ENCODE measurements at regions not wholly inside any gene's neighbourhood (a gene's known extent, or its start where the extent isn't known, plus 50 kb on each side); places are given as distances from the start of the nearest gene placed in this dataset.

- TF ChIP-seq, protein P1, sequence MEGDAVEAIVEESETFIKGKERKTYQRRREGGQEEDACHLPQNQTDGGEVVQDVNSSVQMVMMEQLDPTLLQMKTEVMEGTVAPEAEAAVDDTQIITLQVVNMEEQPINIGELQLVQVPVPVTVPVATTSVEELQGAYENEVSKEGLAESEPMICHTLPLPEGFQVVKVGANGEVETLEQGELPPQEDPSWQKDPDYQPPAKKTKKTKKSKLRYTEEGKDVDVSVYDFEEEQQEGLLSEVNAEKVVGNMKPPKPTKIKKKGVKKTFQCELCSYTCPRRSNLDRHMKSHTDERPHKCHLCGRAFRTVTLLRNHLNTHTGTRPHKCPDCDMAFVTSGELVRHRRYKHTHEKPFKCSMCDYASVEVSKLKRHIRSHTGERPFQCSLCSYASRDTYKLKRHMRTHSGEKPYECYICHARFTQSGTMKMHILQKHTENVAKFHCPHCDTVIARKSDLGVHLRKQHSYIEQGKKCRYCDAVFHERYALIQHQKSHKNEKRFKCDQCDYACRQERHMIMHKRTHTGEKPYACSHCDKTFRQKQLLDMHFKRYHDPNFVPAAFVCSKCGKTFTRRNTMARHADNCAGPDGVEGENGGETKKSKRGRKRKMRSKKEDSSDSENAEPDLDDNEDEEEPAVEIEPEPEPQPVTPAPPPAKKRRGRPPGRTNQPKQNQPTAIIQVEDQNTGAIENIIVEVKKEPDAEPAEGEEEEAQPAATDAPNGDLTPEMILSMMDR (conservative IDR thresholded peaks at IDR 0.05; ENCODE audit: low read length), result no peak
- no peak overlapping the region for H3K4me3 ChIP-seq (ENCODE audit: low read length)
These were observed 713.4 kb upstream of the PTPRD start for GRCh38 chr9:11326231-11326630.

DNA sequence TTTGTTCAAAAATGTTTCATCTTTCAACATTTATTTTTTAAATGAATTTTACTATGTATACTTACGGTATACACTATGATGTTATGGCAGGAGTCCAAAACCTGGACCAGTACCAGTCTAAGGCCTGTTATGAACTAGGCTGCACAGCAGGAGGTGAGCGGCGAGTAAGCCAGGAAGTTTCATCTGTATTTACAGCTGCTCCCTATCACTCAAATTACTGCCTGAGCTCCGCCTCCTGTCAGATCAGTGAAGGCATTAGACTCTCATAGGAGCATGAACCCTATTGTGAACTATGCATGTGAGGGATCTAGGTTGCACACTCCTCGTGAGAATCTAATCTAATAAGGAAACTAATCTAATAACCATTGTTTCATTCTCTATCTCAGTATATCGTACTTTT is 715.5 kb upstream of the PTPRD start:
- no peak for DNase-seq (ENCODE audit: low read depth)
- no peak overlapping the region for H3K4me3 ChIP-seq (ENCODE audit: low read length)
- TF ChIP-seq, protein P1 (conservative IDR thresholded peaks at IDR 0.05; ENCODE audit: low read length), result no peak

More at GRCh38 chr9:11326231-11326630, 713.4 kb upstream of the PTPRD start:
- no peak for DNase-seq (ENCODE audit: low read depth)

DNA sequence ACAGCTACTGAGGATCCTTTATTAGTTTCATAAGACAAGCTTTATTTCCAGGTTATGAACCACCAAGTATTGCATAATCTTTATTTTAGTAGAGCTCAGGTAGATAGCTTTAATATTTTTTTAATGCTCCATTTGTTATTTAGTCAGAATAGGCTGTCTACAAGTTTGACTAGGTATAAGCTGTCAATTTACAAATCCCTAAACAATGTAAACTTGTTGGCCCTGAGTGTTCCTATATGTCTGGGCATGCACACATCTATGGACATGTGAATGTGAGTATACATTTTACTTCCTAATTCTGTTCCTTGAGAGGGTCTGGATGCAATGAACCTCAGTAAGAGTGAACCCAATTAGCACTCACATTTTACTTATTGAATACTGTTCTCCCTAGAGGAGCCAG is 722.2 kb upstream of the PTPRD start:
- TF ChIP-seq, protein P1 (conservative IDR thresholded peaks at IDR 0.05; ENCODE audit: low read length), result no peak
- no peak for DNase-seq (ENCODE audit: low read depth)
- no peak overlapping the region for H3K4me3 ChIP-seq (ENCODE audit: low read length)

DNA sequence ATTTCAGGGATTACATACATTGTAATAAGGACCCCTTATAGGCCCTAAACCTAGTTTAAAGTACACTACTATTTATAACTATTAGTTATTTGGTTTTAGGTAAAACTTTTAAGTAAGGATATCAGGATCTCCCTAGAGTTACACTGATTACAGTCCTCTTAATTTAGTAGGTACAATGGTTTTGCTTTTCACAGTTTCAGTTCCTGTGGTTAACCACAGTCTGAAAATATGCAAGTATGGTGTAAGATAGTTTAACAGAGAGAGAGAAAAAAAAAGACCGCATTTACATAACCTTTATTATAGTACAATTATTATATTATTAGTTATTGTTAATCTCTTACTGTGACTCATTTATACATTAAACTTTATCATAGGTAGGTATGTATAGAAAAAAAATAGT is 725.3 kb upstream of the PTPRD start:
- H3K4me3 ChIP-seq (ENCODE audit: low read length), result no peak overlapping the region
- TF ChIP-seq, protein P1 (conservative IDR thresholded peaks at IDR 0.05; ENCODE audit: low read length), result no peak
- DNase-seq (ENCODE audit: low read depth), result no peak

- TF ChIP-seq, protein P1 (conservative IDR thresholded peaks at IDR 0.05; ENCODE audit: low read length), result no peak
- DNase-seq (ENCODE audit: low read depth), result no peak
- no peak overlapping the region for H3K4me3 ChIP-seq (ENCODE audit: low read length)
These were observed 727.9 kb upstream of the PTPRD start for GRCh38 chr9:11340654-11341053.

DNA sequence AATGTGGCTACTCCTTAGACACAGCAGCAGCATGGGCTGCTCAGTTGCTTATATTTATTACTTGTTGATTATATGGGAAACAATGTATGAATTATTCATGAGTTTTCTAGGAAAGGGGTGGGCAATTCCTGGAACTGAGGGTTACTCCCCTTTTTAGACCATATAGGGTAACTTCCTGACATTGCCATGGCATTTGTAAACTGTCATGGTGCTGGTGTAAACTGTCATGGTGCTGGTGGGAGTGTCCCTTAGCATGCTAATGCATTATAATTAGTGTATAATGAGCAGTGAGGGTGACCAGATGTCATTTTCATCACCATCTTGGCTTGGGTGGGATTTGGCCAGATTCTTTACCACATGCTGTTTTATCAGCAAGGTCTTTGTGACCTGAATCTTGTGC is 734.6 kb upstream of the PTPRD start:
- TF ChIP-seq, protein P1 (conservative IDR thresholded peaks at IDR 0.05; ENCODE audit: low read length), result no peak
- H3K4me3 ChIP-seq (ENCODE audit: low read length), result no peak overlapping the region
- DNase-seq (ENCODE audit: low read depth), result no peak

- TF ChIP-seq, protein P1 (conservative IDR thresholded peaks at IDR 0.05; ENCODE audit: low read length), result no peak
- no peak for DNase-seq (ENCODE audit: low read depth)
- no peak overlapping the region for H3K4me3 ChIP-seq (ENCODE audit: low read length)
These were observed 735.6 kb upstream of the PTPRD start for GRCh38 chr9:11348366-11348765.
